ENCODE measurements at regions not wholly inside any gene's neighbourhood (a gene's known extent, or its start where the extent isn't known, plus 50 kb on each side); places are given as distances from the start of the nearest gene placed in this dataset.
A peak's percentile ranks its signal among the peaks of the same experiment; 100 is the strongest.

DNA sequence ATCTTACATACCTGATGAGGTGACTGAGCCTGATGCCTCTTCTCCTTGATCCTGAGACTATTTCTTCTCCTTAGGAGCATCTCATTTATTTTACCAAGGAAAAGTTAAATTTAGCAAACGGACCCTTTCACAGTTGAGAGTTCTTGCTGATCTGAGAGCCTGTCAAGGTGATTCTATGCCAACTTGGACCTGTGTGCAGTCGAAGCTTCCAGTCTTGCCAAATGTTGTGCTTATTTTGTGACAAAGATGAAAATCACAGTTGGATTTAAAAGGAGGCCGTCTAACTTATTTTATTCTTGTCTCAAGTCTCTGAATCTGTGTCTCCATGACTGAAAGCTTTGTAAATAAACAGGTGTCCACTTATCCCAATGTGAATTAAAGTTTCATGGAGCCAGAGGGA lies 296.3 kb upstream of the EPHA3 start:
- Histone ChIP-seq H3K9ac (ENCODE audit: insufficient read length) (no peak overlapping the region), H3K27ac (no peak overlapping the region), H3K36me3 (ENCODE audit: insufficient read depth, low read length) (no peaks in the 10 kb centered on the region), H3K4me3 (no peak overlapping the region), H3K9me3 (ENCODE audit: low read depth, low read length) (no peaks in the 10 kb centered on the region)
- TF ChIP-seq FOXP2 (optimal IDR thresholded peaks at IDR 0.05; ENCODE audit: control extremely low read depth, extremely low read length, insufficient read depth) (no peak), POLR2AphosphoS5 (IDR thresholded peaks at IDR 0.05; ENCODE audit: borderline replicate concordance, low read depth, low read length) (no peak), EZH2 (IDR thresholded peaks at IDR 0.05) (no peak)
- no peak for DNase-seq (ENCODE audit: low read depth, low spot score)

DNA sequence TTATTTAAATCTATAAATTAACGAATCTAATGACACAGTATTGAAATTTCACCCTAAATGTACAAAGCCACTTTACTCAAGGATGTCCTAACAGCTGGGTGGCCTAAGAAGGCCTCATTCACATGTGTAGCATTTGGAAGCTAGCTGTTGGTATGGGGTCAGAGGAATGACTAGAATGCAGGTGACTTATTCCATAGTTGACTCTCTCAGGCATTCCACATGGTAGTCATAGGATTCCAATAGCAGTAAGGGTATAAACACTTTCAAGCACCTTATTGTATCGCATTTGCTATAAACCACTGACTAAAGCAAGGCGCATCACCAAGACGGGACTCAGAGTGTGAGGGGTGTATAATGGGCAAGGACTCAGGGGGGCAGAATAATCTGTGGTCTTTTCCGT lies 294.8 kb upstream of the EPHA3 start:
- Histone ChIP-seq H3K9me3 (ENCODE audit: low read depth, low read length) (no peaks in the 10 kb centered on the region), H3K36me3 (ENCODE audit: insufficient read depth, low read length) (no peaks in the 10 kb centered on the region), H3K9ac (ENCODE audit: insufficient read length) (no peak overlapping the region), H3K27ac (no peak overlapping the region), H3K4me3 (no peak overlapping the region)
- no peak for DNase-seq (ENCODE audit: low read depth, low spot score)
- TF ChIP-seq POLR2AphosphoS5 (IDR thresholded peaks at IDR 0.05; ENCODE audit: borderline replicate concordance, low read depth, low read length) (no peak), EZH2 (IDR thresholded peaks at IDR 0.05) (no peak), FOXP2 (optimal IDR thresholded peaks at IDR 0.05; ENCODE audit: control extremely low read depth, extremely low read length, insufficient read depth) (no peak)

DNA sequence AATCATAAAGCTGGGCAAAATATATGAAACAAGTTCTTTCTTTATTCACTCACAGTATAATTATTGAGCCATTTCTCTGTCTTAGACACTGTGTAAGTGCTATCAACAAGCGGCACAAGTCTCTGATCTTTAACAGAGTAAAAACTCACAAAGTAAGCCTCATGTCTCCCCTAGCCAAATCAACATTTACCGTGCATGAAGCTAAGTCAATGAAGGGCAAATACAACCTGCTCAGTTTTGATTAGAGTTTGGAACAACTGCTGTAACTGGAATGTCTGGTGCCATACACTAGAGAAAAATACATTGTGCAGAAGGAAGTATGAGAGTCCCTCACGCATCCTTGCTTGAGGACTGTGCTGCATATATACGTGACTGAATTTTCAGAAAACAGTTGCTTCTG lies 291.0 kb upstream of the EPHA3 start:
- no peak overlapping the region for H3K4me3 ChIP-seq
- H3K36me3 ChIP-seq (ENCODE audit: insufficient read depth, low read length), result no peaks in the 10 kb centered on the region
- no peak for DNase-seq (ENCODE audit: low read depth, low spot score)
- TF ChIP-seq FOXP2 (optimal IDR thresholded peaks at IDR 0.05; ENCODE audit: control extremely low read depth, extremely low read length, insufficient read depth), result no peak
- TF ChIP-seq POLR2AphosphoS5 (IDR thresholded peaks at IDR 0.05; ENCODE audit: borderline replicate concordance, low read depth, low read length), result no peak
- TF ChIP-seq EZH2 (IDR thresholded peaks at IDR 0.05), result no peak
- H3K27ac ChIP-seq, result no peak overlapping the region
- no peaks in the 10 kb centered on the region for H3K9me3 ChIP-seq (ENCODE audit: low read depth, low read length)
- H3K9ac ChIP-seq (ENCODE audit: insufficient read length), result no peak overlapping the region

DNA sequence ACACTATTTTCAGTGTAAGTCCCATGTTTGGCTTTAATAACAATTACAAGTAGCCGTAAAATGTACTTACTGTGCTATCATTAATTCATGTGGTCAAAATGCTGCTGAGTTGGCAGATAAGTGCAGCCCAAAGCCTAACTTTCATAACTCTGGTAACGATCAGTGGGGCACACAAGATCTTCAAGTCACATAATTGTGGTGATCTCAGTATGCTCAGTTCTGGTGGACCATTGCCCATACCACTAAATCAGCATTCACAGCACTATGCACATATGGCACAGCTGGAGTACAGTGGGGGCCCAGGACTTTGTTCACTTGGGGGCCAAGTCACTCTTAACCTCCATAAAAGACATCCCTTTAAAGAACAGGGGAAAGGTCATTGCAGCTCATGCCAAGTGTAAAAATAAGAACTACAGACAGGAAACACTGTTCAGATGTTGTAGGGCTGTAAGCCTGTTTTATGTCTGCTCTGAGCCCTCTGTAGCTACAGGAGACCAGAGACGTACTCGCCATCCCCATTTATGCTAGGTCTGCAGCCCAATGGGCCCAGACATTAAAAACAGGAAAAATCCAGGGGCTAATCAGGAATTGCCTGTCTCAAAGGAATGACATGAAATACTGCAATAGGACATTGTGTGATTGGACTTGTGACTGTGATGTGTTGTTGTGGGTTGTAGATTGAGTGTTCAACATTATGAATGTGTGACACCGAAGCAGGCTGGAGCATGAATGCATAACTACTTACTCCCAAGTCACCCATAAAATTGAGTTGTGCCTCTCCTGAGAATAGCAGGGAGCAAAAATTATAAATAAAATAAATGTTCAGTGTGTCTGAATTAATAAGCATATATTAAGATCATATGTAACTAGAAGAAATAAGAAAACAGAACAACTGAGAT lies 282.5 kb upstream of the EPHA3 start:
- no peaks in the 10 kb centered on the region for H3K36me3 ChIP-seq (ENCODE audit: insufficient read depth, low read length)
- H3K27ac ChIP-seq, result peak overlapping the region; percentile 39
- peak; percentile 34 for DNase-seq (ENCODE audit: low read depth, low spot score)
- no peak overlapping the region for H3K9ac ChIP-seq (ENCODE audit: insufficient read length)
- H3K9me3 ChIP-seq (ENCODE audit: low read depth, low read length), result no peaks in the 10 kb centered on the region
- TF ChIP-seq POLR2AphosphoS5 (IDR thresholded peaks at IDR 0.05; ENCODE audit: borderline replicate concordance, low read depth, low read length) (no peak), EZH2 (IDR thresholded peaks at IDR 0.05) (no peak), FOXP2 (optimal IDR thresholded peaks at IDR 0.05; ENCODE audit: control extremely low read depth, extremely low read length, insufficient read depth) (no peak)
- peak overlapping the region; percentile 27; the same call in 1 of the 2 replicates for H3K4me3 ChIP-seq

DNA sequence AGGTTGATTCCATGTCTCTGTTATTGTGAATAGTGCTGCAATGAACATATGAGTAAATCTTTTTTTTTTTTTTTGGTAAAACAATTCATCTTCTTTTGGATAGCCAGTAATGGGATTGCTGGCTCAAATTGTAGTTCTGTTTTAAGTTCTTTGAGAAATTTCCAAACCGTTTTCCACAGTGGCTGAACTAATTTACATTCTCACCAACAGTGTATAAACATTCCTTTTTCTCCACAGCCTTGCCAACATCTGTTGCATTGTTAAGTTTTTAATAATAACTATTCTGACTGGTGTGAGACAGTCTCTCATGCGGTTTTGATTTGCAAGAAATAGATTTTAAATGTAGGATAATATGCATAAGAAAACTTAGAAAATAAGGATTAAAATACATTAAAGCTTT lies 279.0 kb upstream of the EPHA3 start:
- no peaks in the 10 kb centered on the region for H3K36me3 ChIP-seq (ENCODE audit: insufficient read depth, low read length)
- H3K4me3 ChIP-seq, result no peak overlapping the region
- 0 out of 2 replicates have a peak, but pooled peaks cover 3% of the 10 kb centered on the region for H3K9me3 ChIP-seq (ENCODE audit: low read depth, low read length)
- H3K9ac ChIP-seq (ENCODE audit: insufficient read length), result no peak overlapping the region
- H3K27ac ChIP-seq, result no peak overlapping the region
- DNase-seq (ENCODE audit: low read depth, low spot score), result no peak
- TF ChIP-seq EZH2 (IDR thresholded peaks at IDR 0.05), result no peak
- no peak for TF ChIP-seq FOXP2 (optimal IDR thresholded peaks at IDR 0.05; ENCODE audit: control extremely low read depth, extremely low read length, insufficient read depth)
- no peak for TF ChIP-seq POLR2AphosphoS5 (IDR thresholded peaks at IDR 0.05; ENCODE audit: borderline replicate concordance, low read depth, low read length)

- H3K9ac ChIP-seq (ENCODE audit: insufficient read length), result no peak overlapping the region
- no peak for TF ChIP-seq POLR2AphosphoS5 (IDR thresholded peaks at IDR 0.05; ENCODE audit: borderline replicate concordance, low read depth, low read length)
- TF ChIP-seq FOXP2 (optimal IDR thresholded peaks at IDR 0.05; ENCODE audit: control extremely low read depth, extremely low read length, insufficient read depth), result no peak
- no peak for TF ChIP-seq EZH2 (IDR thresholded peaks at IDR 0.05)
- H3K27ac ChIP-seq, result no peak overlapping the region
- H3K9me3 ChIP-seq (ENCODE audit: low read depth, low read length), result no peaks in the 10 kb centered on the region
- no peak overlapping the region for H3K4me3 ChIP-seq
- H3K36me3 ChIP-seq (ENCODE audit: insufficient read depth, low read length), result no peaks in the 10 kb centered on the region
- DNase-seq (ENCODE audit: low read depth, low spot score), result no peak
Observed at GRCh38 chr3:88852606-88853005, 254.8 kb upstream of the EPHA3 start.

- no peak for DNase-seq (ENCODE audit: low read depth, low spot score)
- Histone ChIP-seq H3K4me3 (no peak overlapping the region), H3K36me3 (ENCODE audit: insufficient read depth, low read length) (no peaks in the 10 kb centered on the region), H3K9ac (ENCODE audit: insufficient read length) (no peak overlapping the region), H3K27ac (no peak overlapping the region), H3K9me3 (ENCODE audit: low read depth, low read length) (no peaks in the 10 kb centered on the region)
- TF ChIP-seq EZH2 (IDR thresholded peaks at IDR 0.05) (no peak), POLR2AphosphoS5 (IDR thresholded peaks at IDR 0.05; ENCODE audit: borderline replicate concordance, low read depth, low read length) (no peak), FOXP2 (optimal IDR thresholded peaks at IDR 0.05; ENCODE audit: control extremely low read depth, extremely low read length, insufficient read depth) (no peak)
Observed at GRCh38 chr3:88863196-88863595, 244.2 kb upstream of the EPHA3 start.

GRCh38 chr3:88876724-88877123 lies 230.7 kb upstream of the EPHA3 start:
- H3K27ac ChIP-seq, result no peak overlapping the region
- H3K4me3 ChIP-seq, result no peak overlapping the region
- no peak for DNase-seq (ENCODE audit: low read depth, low spot score)
- no peak overlapping the region for H3K9ac ChIP-seq (ENCODE audit: insufficient read length)
- TF ChIP-seq EZH2 (IDR thresholded peaks at IDR 0.05) (no peak), POLR2AphosphoS5 (IDR thresholded peaks at IDR 0.05; ENCODE audit: borderline replicate concordance, low read depth, low read length) (no peak), FOXP2 (optimal IDR thresholded peaks at IDR 0.05; ENCODE audit: control extremely low read depth, extremely low read length, insufficient read depth) (no peak)
- H3K36me3 ChIP-seq (ENCODE audit: insufficient read depth, low read length), result no peaks in the 10 kb centered on the region
- H3K9me3 ChIP-seq (ENCODE audit: low read depth, low read length), result no peaks in the 10 kb centered on the region

Data from SK-N-MC (cell line).